Endothelial cell of umbilical vein (primary cell): ENCODE measurements at regions not wholly inside any gene's neighbourhood (a gene's known extent, or its start where the extent isn't known, plus 50 kb on each side); places are given as distances from the start of the nearest gene placed in this dataset.
A peak's percentile ranks its signal among the peaks of the same experiment; 100 is the strongest.

Source experiments
- BruUV-seq: library from RNA; stranded (reverse); fragments of 400-500 nt; replicated peaks from 2 replicates; lab custom pipeline; 2021; lab: Mats Ljungman, UMichigan
- CTCF ChIA-PET: fragments of 300-600, 350-600 bp; sonication (Branson Sonifier 250); formaldehyde crosslinking; loops from one replicate; lab custom pipeline; 2021; ENCODE audit warnings: antibody characterized with exemption, inconsistent platforms; lab: Charles Lee
- POLR2A ChIA-PET: fragments of 300-600, 350-600 bp; sonication (Branson Sonifier 250); formaldehyde crosslinking; loops from one replicate; lab custom pipeline; 2021; ENCODE audit warnings: antibody characterized with exemption, inconsistent platforms; lab: Charles Lee
- DNase-seq: peaks from one replicate; pipeline ENCODE4 v3.0.0-alpha.2; 2011; ENCODE audit warnings: low read depth, low spot score
- FAIRE-seq: peaks from 2 replicates; lab custom pipeline; 2011; peaks lifted over from hg19 to GRCh38; lab: Jason Lieb, UNC
- H2AFZ ChIP-seq: 2 replicates; pipeline ENCODE4 v1.6.0; 2012; ENCODE audit warnings: low read depth, low read length, control low read depth, inconsistent platforms
- H3K27ac ChIP-seq: 2 replicates; pipeline ENCODE4 v1.5.1; 2011; ENCODE audit warnings: low read depth, mild to moderate bottlenecking, control low read depth, low read length, moderate library complexity; ENCODE audit not compliant: insufficient read depth
- H3K27me3 ChIP-seq, 2 experiments: 2 replicates each; pipeline versions ENCODE4 v1.6.0 to v1.6.1; 2011; ENCODE audit warnings: low read length in 2 of 2, mixed read lengths in 1 of 2; ENCODE audit not compliant: control insufficient read depth in 2 of 2, insufficient read depth in 2 of 2
- H3K36me3 ChIP-seq, 2 experiments: 2 replicates in 1 of 2; 3 replicates in 1 of 2; pipeline ENCODE4 v1.5.1; 2011; ENCODE audit warnings: low read length in 2 of 2, mild to moderate bottlenecking in 1 of 2, moderate library complexity in 1 of 2; ENCODE audit not compliant: control insufficient read depth in 2 of 2, insufficient read depth in 2 of 2; ENCODE audit errors: extremely low read depth in 1 of 2
- H3K4me1 ChIP-seq: 3 replicates; pipeline ENCODE4 v1.5.1; 2011; ENCODE audit warnings: mild to moderate bottlenecking, low read length; ENCODE audit not compliant: control insufficient read depth, insufficient read depth; ENCODE audit errors: extremely low read depth
- H3K4me2 ChIP-seq: 2 replicates; pipeline ENCODE4 v1.6.1; 2011; ENCODE audit warnings: low read length, control low read depth, mixed read lengths; ENCODE audit not compliant: insufficient read depth
- H3K4me3 ChIP-seq, 3 experiments: fragments of 200-600 bp in 1 of 3; sonication (generic), shearing (Covaris generic) in 1 of 3; replicated peaks in 1 of 3; 2 replicates each; pipeline ENCODE4 v1.5.1; 2011 to 2016; ENCODE audit warnings: control low read depth in 3 of 3, low read length in 3 of 3, mild to moderate bottlenecking in 2 of 3, inconsistent platforms in 1 of 3, low read depth in 1 of 3, moderate library complexity in 1 of 3; ENCODE audit not compliant: insufficient read depth in 1 of 3
- H3K79me2 ChIP-seq: 2 replicates; pipeline ENCODE4 v1.6.0; 2012; ENCODE audit warnings: low read length, inconsistent platforms; ENCODE audit not compliant: control insufficient read depth, insufficient read depth
- H3K9ac ChIP-seq: replicated peaks from 2 replicates; pipeline ENCODE3; 2011; ENCODE audit warnings: low read length, control low read depth; ENCODE audit not compliant: insufficient read depth; ENCODE audit errors: extremely low read depth
- H3K9me1 ChIP-seq: replicated peaks from 3 replicates; pipeline ENCODE4 v1.6.0; 2011; ENCODE audit warnings: mild to moderate bottlenecking, low read length; ENCODE audit not compliant: control insufficient read depth, insufficient read depth; ENCODE audit errors: extremely low read depth
- H3K9me3 ChIP-seq: replicated peaks from 2 replicates; pipeline ENCODE4 v1.5.1; 2012; ENCODE audit warnings: low read length, inconsistent platforms; ENCODE audit not compliant: control insufficient read depth, insufficient read depth
- H4K20me1 ChIP-seq: replicated peaks from 2 replicates; pipeline ENCODE3; 2011; ENCODE audit warnings: mild to moderate bottlenecking, low read length; ENCODE audit not compliant: control insufficient read depth, insufficient read depth; ENCODE audit errors: extremely low read depth
- CTCF ChIP-seq, 2 donors: IDR thresholded peaks; 1 replicate in 1 of 2; 2 replicates in 1 of 2; pipeline ENCODE4 v1.5.1; 2011; ENCODE audit warnings: low read length in 2 of 2, mild to moderate bottlenecking in 2 of 2, moderate library complexity in 2 of 2, control low read depth in 1 of 2, inconsistent platforms in 1 of 2, low read depth in 1 of 2; ENCODE audit not compliant: insufficient read depth in 1 of 2; ENCODE audit errors: extremely low read depth in 1 of 2
- EZH2 ChIP-seq: IDR thresholded peaks from 2 replicates; pipeline ENCODE4 v1.6.1; 2012; ENCODE audit warnings: borderline replicate concordance, low read depth, mild to moderate bottlenecking, moderate library complexity, low read length, inconsistent platforms; ENCODE audit not compliant: severe bottlenecking
- FOS ChIP-seq: IDR thresholded peaks from 2 replicates; pipeline ENCODE4 v1.6.1; 2011; ENCODE audit warnings: mild to moderate bottlenecking, low read length, moderate library complexity, borderline replicate concordance; ENCODE audit not compliant: insufficient read depth
- GATA2 ChIP-seq: IDR thresholded peaks from 2 replicates; pipeline ENCODE4 v1.7.0; 2011; ENCODE audit warnings: low read depth, mild to moderate bottlenecking, moderate library complexity, mixed read lengths, low read length; ENCODE audit not compliant: insufficient read length, insufficient read depth
- JUN ChIP-seq: IDR thresholded peaks from 2 replicates; pipeline ENCODE4 v1.6.1; 2011; ENCODE audit warnings: borderline replicate concordance, low read depth; ENCODE audit not compliant: insufficient read length, insufficient read depth
- MAX ChIP-seq: IDR thresholded peaks from 2 replicates; pipeline ENCODE4 v1.6.1; 2011; ENCODE audit not compliant: insufficient read depth, insufficient read length
- MYC ChIP-seq: IDR thresholded peaks from one replicate; pipeline ENCODE4 v1.6.1; 2011; ENCODE audit warnings: mild to moderate bottlenecking, low read depth, low read length
- POLR2A ChIP-seq: IDR thresholded peaks from 2 replicates; pipeline ENCODE4 v1.6.1; 2012; ENCODE audit warnings: low read depth, mild to moderate bottlenecking, control low read depth, low read length
- POLR2AphosphoS5 ChIP-seq: IDR thresholded peaks from 2 replicates; pipeline ENCODE4 v1.6.1; 2012; ENCODE audit warnings: low read depth, mild to moderate bottlenecking, control low read depth, low read length, moderate library complexity; ENCODE audit not compliant: insufficient read depth
- dilution Hi-C: fragments of 300-500 bp; cut with MboI; formaldehyde crosslinking; loops from one replicate; pipeline ENCODE4 v1.15.0; 2019; ENCODE audit warnings: low sequenced_read_pairs; ENCODE audit not compliant: extremely low pct_ligation_motif_present
- intact Hi-C: fragments of 100-400 bp; cut with micrococcal nuclease; formaldehyde crosslinking; loops from one replicate; pipeline ENCODE4 v1.10.0; 2022

GRCh38 chr4:133000012-133000411 is 149.1 kb upstream of the PCDH10 start:
- peak; percentile 95 for DNase-seq
- CTCF ChIA-PET, result no interaction called here
- Histone ChIP-seq H3K4me3 (no peak overlapping the region), H3K9me3 (no peaks in the 10 kb centered on the region), H3K9me1 (no peaks in the 10 kb centered on the region), H3K36me3 (no peaks in the 10 kb centered on the region), H3K9ac (peak overlapping the region; percentile 52), H3K27me3 (no peaks in the 10 kb centered on the region), H3K4me2 (peak overlapping the region; percentile 60), H4K20me1 (no peaks in the 10 kb centered on the region), H3K27ac (peak overlapping the region; percentile 88), H3K79me2 (no peaks in the 10 kb centered on the region), H3K4me1 (peaks cover 21% of the 10 kb centered on the region), H2AFZ (no peak overlapping the region)
- peak; percentile 15 for FAIRE-seq
- no TSS peak for BruUV-seq
- intact Hi-C loops (loop anchor here (1.0 kb wide), 3 partner anchors 8 to 146 kb away; no protein-coding TSS in a partner anchor), dilution Hi-C loops (no loop called here)
- TF ChIP-seq EZH2, result no peak
- peak; percentile 72 for TF ChIP-seq POLR2AphosphoS5
- peak; percentile 59 for TF ChIP-seq POLR2A
- peak; percentile 93 for TF ChIP-seq GATA2
- no peak for TF ChIP-seq MYC
- TF ChIP-seq FOS, result peak; percentile 70
- no peak for TF ChIP-seq CTCF (IDR thresholded peaks at IDR 0.05; ENCODE audit: extremely low read depth in 1 of 2, insufficient read depth in 1 of 2, low read depth in 1 of 2, low read length in 2 of 2)
- no peak for TF ChIP-seq MAX
- peak; percentile 81 for TF ChIP-seq JUN
- POLR2A ChIA-PET, result no interaction called here
